ENCODE measurements at regions not wholly inside any gene's neighbourhood (a gene's known extent, or its start where the extent isn't known, plus 50 kb on each side); places are given as distances from the start of the nearest gene placed in this dataset.

DNA sequence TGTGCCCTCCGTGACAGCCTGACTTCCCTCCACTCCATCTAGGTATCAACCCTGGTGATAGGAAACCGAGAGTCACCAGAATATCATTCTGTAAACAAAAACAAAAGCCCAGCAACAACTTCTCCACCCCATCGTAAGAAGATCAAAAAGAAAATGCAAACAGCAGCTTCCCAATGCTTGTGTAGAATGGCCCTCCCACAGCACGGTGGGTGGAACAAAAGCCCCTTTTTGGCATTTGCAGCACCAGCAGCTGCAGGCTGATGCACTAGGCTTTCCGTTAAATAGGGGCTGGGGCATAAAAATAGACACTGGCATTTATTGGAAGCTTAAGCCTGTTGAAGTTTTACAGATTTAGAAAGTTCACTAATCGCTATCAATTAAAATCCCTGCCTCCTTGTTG lies 513.0 kb downstream of the GALR1 start:
- TF ChIP-seq, protein P1, sequence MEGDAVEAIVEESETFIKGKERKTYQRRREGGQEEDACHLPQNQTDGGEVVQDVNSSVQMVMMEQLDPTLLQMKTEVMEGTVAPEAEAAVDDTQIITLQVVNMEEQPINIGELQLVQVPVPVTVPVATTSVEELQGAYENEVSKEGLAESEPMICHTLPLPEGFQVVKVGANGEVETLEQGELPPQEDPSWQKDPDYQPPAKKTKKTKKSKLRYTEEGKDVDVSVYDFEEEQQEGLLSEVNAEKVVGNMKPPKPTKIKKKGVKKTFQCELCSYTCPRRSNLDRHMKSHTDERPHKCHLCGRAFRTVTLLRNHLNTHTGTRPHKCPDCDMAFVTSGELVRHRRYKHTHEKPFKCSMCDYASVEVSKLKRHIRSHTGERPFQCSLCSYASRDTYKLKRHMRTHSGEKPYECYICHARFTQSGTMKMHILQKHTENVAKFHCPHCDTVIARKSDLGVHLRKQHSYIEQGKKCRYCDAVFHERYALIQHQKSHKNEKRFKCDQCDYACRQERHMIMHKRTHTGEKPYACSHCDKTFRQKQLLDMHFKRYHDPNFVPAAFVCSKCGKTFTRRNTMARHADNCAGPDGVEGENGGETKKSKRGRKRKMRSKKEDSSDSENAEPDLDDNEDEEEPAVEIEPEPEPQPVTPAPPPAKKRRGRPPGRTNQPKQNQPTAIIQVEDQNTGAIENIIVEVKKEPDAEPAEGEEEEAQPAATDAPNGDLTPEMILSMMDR (IDR thresholded peaks at IDR 0.05; ENCODE audit: borderline replicate concordance, extremely low read depth, low read length, poor library complexity, severe bottlenecking) = no peak
- no peak for TF ChIP-seq EZH2 (IDR thresholded peaks at IDR 0.05; ENCODE audit: borderline replicate concordance, low read depth, low read length, severe bottlenecking)

Measured in DND-41 (cell line).